ENCODE measurements at regions not wholly inside any gene's neighbourhood (a gene's known extent, or its start where the extent isn't known, plus 50 kb on each side); places are given as distances from the start of the nearest gene placed in this dataset.

DNA sequence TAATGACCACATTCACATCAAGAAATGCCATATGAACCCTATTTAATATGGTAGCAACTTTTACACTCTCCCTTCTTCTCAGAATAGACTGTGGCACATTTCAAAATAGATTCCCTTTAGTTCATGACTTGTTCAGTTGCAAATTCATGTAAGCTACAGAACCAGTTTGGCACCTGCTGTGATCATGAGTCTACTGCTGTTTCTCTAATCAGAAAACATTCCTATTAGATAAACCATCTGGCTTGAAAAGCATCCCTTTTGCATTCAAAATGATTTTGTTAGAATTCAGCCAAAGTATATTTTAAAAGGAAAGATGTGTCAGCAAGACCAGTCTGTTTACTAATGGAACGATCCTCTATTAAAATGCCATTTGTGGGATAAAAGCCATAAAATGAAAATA, 304.4 kb downstream of the BCHE start:
- TF ChIP-seq POLR2A (IDR thresholded peaks at IDR 0.05; ENCODE audit: extremely low read depth, insufficient read length) (no peak), CTCF (IDR thresholded peaks at IDR 0.05; ENCODE audit: low read depth, low read length) (no peak), MAX (IDR thresholded peaks at IDR 0.05; ENCODE audit: low read depth, low read length) (no peak), MYC (IDR thresholded peaks at IDR 0.05; ENCODE audit: low read depth, low read length) (no peak)
